Fibroblast of lung (primary cell): ENCODE measurements at regions not wholly inside any gene's neighbourhood (a gene's known extent, or its start where the extent isn't known, plus 50 kb on each side); places are given as distances from the start of the nearest gene placed in this dataset.

Experiments used
- CTCF ChIP-seq, 2 donors: IDR thresholded peaks in 1 of 2; conservative IDR thresholded peaks in 1 of 2; 1 replicate in 1 of 2; 2 replicates in 1 of 2; pipeline ENCODE4 v1.5.1; 2011 to 2012; ENCODE audit warnings: low read length in 2 of 2, control low read depth in 1 of 2, inconsistent platforms in 1 of 2, low read depth in 1 of 2, mild to moderate bottlenecking in 1 of 2
- EZH2 ChIP-seq: IDR thresholded peaks from 2 replicates; pipeline ENCODE4 v1.5.1; 2012; ENCODE audit warnings: low read length, control low read depth, mild to moderate bottlenecking; ENCODE audit errors: missing control alignments

DNA sequence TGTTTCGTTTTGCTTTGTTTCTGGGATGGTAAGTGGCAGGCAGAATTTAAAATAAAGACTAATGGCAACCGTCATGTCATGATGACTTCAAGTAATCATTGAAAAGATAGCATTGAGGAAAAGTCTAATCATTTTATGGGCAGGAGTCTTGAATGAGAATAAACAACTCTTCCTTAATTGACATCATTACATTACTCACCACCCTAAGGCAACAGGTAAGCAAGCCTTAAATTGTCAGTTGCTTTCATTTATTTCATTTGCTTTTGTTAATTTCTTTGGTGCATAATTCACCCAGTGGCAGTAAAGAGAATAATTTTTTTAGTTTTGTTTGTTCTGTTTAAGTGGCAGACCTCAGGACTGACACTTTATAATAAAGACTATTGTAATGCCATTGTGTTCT, 669.0 kb downstream of the RWDD3 start:
- no peak for TF ChIP-seq CTCF (conservative IDR thresholded peaks at IDR 0.05 in 1 of 2, IDR thresholded peaks at IDR 0.05 in 1 of 2; ENCODE audit: low read depth in 1 of 2, low read length in 2 of 2)
- no peak for TF ChIP-seq EZH2
